ENCODE measurements at regions not wholly inside any gene's neighbourhood (a gene's known extent, or its start where the extent isn't known, plus 50 kb on each side); places are given as distances from the start of the nearest gene placed in this dataset.

GRCh38 chr10:10295537-10295936, 722.1 kb upstream of the CELF2 start:
- H3K27me3 ChIP-seq (ENCODE audit: control insufficient read depth in 3 of 3, insufficient read depth in 3 of 3, low read depth in 1 of 3, low read length in 3 of 3) = no peaks in the 10 kb centered on the region
- H3K23ac ChIP-seq (ENCODE audit: low read depth, low read length, poor library complexity) = no peak overlapping the region
- no peak overlapping the region for H2BK120ac ChIP-seq (ENCODE audit: low read depth, low read length)
- H4K91ac ChIP-seq (ENCODE audit: low read depth, low read length, poor library complexity) = no peak overlapping the region
- H3K4ac ChIP-seq (ENCODE audit: low read length) = no peak overlapping the region
- H3K9ac ChIP-seq (ENCODE audit: low read depth, low read length, poor library complexity) = peak overlapping the region; percentile 33
- H3K9me3 ChIP-seq (replicated peaks in 1 of 2; ENCODE audit: control insufficient read depth in 2 of 2, insufficient read depth in 1 of 2, low read depth in 1 of 2, low read length in 2 of 2) = no peaks in the 10 kb centered on the region
- no peak overlapping the region for H2BK12ac ChIP-seq (ENCODE audit: low read length)
- peak overlapping the region; percentile 7 for H2BK5ac ChIP-seq (ENCODE audit: low read length)
- H3K4me3 ChIP-seq (ENCODE audit: low read length in 2 of 2) = no peak overlapping the region
- H2BK15ac ChIP-seq (ENCODE audit: low read length) = no peak overlapping the region
- H3K27ac ChIP-seq (replicated peaks; ENCODE audit: low read length) = peak overlapping the region; percentile 60
- H3K18ac ChIP-seq (ENCODE audit: low read length) = peak overlapping the region; percentile 49
- H4K8ac ChIP-seq (ENCODE audit: low read depth, low read length) = no peak overlapping the region
- H2AK5ac ChIP-seq (ENCODE audit: low read depth, low read length) = peak overlapping the region; percentile 80
- no peaks in the 10 kb centered on the region for H3K79me1 ChIP-seq (ENCODE audit: low read depth, low read length)
- DNase-seq (ENCODE audit: low spot score) = no peak
- H3K4me2 ChIP-seq (ENCODE audit: insufficient read depth, low read length, poor library complexity, severe bottlenecking) = no peak overlapping the region
- H3K4me1 ChIP-seq (ENCODE audit: control insufficient read depth in 2 of 2, insufficient read depth in 1 of 2, low read depth in 1 of 2, low read length in 2 of 2) = peaks cover 10 to 19% of the 10 kb centered on the region in 2 donors
- WGBS, 2 donors (ENCODE audit: extremely low coverage in 2 of 2, insufficient read length in 2 of 2, insufficient replicate concordance in 1 of 2) = no CpG with 5 or more reads among the region's 10 CpGs
- H3K14ac ChIP-seq (ENCODE audit: low read length) = no peak overlapping the region
- no peaks in the 10 kb centered on the region for H3K36me3 ChIP-seq (replicated peaks in 1 of 2; ENCODE audit: control insufficient read depth in 2 of 2, insufficient read depth in 2 of 2, low read length in 2 of 2)
- peak overlapping the region; percentile 21 for H2AFZ ChIP-seq (ENCODE audit: low read length)

DNA sequence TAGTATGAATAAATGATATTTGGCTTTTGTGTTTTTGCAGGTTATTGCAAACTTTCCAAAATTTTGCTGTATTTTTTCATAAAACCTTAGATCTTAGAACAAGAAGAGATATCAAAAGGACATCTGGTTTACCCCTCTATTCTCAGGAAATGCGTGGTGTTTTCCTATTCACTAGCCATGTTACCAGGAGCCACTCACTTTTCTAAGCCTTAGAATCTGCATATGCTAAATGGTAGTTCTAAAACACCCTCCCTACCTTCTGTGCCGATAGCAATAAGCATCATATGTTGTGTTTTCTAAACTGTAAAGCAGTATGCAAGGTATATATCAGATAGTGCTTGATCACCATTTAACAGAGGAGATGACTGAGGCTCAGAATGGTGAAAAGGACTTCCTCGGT, 715.0 kb upstream of the CELF2 start:
- Histone ChIP-seq H2BK12ac (ENCODE audit: low read length) (no peak overlapping the region), H3K18ac (ENCODE audit: low read length) (no peak overlapping the region), H3K14ac (ENCODE audit: low read length) (no peak overlapping the region), H3K4me1 (ENCODE audit: control insufficient read depth in 2 of 2, insufficient read depth in 1 of 2, low read depth in 1 of 2, low read length in 2 of 2) (peaks cover 0 to 4% of the 10 kb centered on the region in 2 donors), H4K91ac (ENCODE audit: low read depth, low read length, poor library complexity) (no peak overlapping the region), H2BK120ac (ENCODE audit: low read depth, low read length) (no peak overlapping the region), H3K27ac (replicated peaks; ENCODE audit: low read length) (no peak overlapping the region), H3K9ac (ENCODE audit: low read depth, low read length, poor library complexity) (no peak overlapping the region), H3K27me3 (ENCODE audit: control insufficient read depth in 3 of 3, insufficient read depth in 3 of 3, low read depth in 1 of 3, low read length in 3 of 3) (no peaks in the 10 kb centered on the region), H2AFZ (ENCODE audit: low read length) (no peak overlapping the region), H2AK5ac (ENCODE audit: low read depth, low read length) (no peak overlapping the region), H3K9me3 (replicated peaks in 1 of 2; ENCODE audit: control insufficient read depth in 2 of 2, insufficient read depth in 1 of 2, low read depth in 1 of 2, low read length in 2 of 2) (no peaks in the 10 kb centered on the region), H3K4me2 (ENCODE audit: insufficient read depth, low read length, poor library complexity, severe bottlenecking) (no peak overlapping the region), H3K4me3 (ENCODE audit: low read length in 2 of 2) (no peak overlapping the region), H3K4ac (ENCODE audit: low read length) (no peak overlapping the region), H3K23ac (ENCODE audit: low read depth, low read length, poor library complexity) (no peak overlapping the region), H2BK5ac (ENCODE audit: low read length) (no peak overlapping the region), H3K79me1 (ENCODE audit: low read depth, low read length) (no peaks in the 10 kb centered on the region), H2BK15ac (ENCODE audit: low read length) (no peak overlapping the region), H3K36me3 (replicated peaks in 1 of 2; ENCODE audit: control insufficient read depth in 2 of 2, insufficient read depth in 2 of 2, low read length in 2 of 2) (no peaks in the 10 kb centered on the region), H4K8ac (ENCODE audit: low read depth, low read length) (no peak overlapping the region)
- WGBS, 2 donors (ENCODE audit: extremely low coverage in 2 of 2, insufficient read length in 2 of 2, insufficient replicate concordance in 1 of 2) = no CpG with 5 or more reads among the region's 3 CpGs
- DNase-seq (ENCODE audit: low spot score) = no peak

GRCh38 chr10:10307036-10307435, 710.6 kb upstream of the CELF2 start:
- H3K27ac ChIP-seq (replicated peaks; ENCODE audit: low read length) = no peak overlapping the region
- no peak overlapping the region for H3K4me2 ChIP-seq (ENCODE audit: insufficient read depth, low read length, poor library complexity, severe bottlenecking)
- no peaks in the 10 kb centered on the region for H3K36me3 ChIP-seq (replicated peaks in 1 of 2; ENCODE audit: control insufficient read depth in 2 of 2, insufficient read depth in 2 of 2, low read length in 2 of 2)
- peak overlapping the region; percentile 26 for H4K91ac ChIP-seq (ENCODE audit: low read depth, low read length, poor library complexity)
- H3K18ac ChIP-seq (ENCODE audit: low read length) = no peak overlapping the region
- H4K8ac ChIP-seq (ENCODE audit: low read depth, low read length) = no peak overlapping the region
- no peak overlapping the region for H2AK5ac ChIP-seq (ENCODE audit: low read depth, low read length)
- WGBS, 2 donors (ENCODE audit: extremely low coverage in 2 of 2, insufficient read length in 2 of 2, insufficient replicate concordance in 1 of 2) = no CpG with 5 or more reads among the region's 5 CpGs
- H2BK15ac ChIP-seq (ENCODE audit: low read length) = no peak overlapping the region
- DNase-seq (ENCODE audit: low spot score) = no peak
- no peaks in the 10 kb centered on the region for H3K79me1 ChIP-seq (ENCODE audit: low read depth, low read length)
- H2BK120ac ChIP-seq (ENCODE audit: low read depth, low read length) = no peak overlapping the region
- no peak overlapping the region for H3K4me3 ChIP-seq (ENCODE audit: low read length in 2 of 2)
- peak overlapping the region; percentile 63 for H2BK12ac ChIP-seq (ENCODE audit: low read length)
- no peaks in the 10 kb centered on the region for H3K27me3 ChIP-seq (ENCODE audit: control insufficient read depth in 3 of 3, insufficient read depth in 3 of 3, low read depth in 1 of 3, low read length in 3 of 3)
- no peak overlapping the region for H3K23ac ChIP-seq (ENCODE audit: low read depth, low read length, poor library complexity)
- peak overlapping the region; percentile 85 for H3K14ac ChIP-seq (ENCODE audit: low read length)
- H2BK5ac ChIP-seq (ENCODE audit: low read length) = no peak overlapping the region
- H2AFZ ChIP-seq (ENCODE audit: low read length) = peak overlapping the region; percentile 34
- H3K4ac ChIP-seq (ENCODE audit: low read length) = no peak overlapping the region
- H3K9me3 ChIP-seq (replicated peaks in 1 of 2; ENCODE audit: control insufficient read depth in 2 of 2, insufficient read depth in 1 of 2, low read depth in 1 of 2, low read length in 2 of 2) = no peaks in the 10 kb centered on the region
- H3K4me1 ChIP-seq (ENCODE audit: control insufficient read depth in 2 of 2, insufficient read depth in 1 of 2, low read depth in 1 of 2, low read length in 2 of 2) = peaks cover 4 to 6% of the 10 kb centered on the region in 2 donors
- H3K9ac ChIP-seq (ENCODE audit: low read depth, low read length, poor library complexity) = no peak overlapping the region

GRCh38 chr10:10307551-10307950, 710.1 kb upstream of the CELF2 start:
- no CpG with 5 or more reads among the region's 3 CpGs for WGBS, 2 donors (ENCODE audit: extremely low coverage in 2 of 2, insufficient read length in 2 of 2, insufficient replicate concordance in 1 of 2)
- H2AK5ac ChIP-seq (ENCODE audit: low read depth, low read length) = no peak overlapping the region
- no peak overlapping the region for H2BK12ac ChIP-seq (ENCODE audit: low read length)
- no peak overlapping the region for H3K23ac ChIP-seq (ENCODE audit: low read depth, low read length, poor library complexity)
- no peak overlapping the region for H2BK5ac ChIP-seq (ENCODE audit: low read length)
- peaks cover 4 to 6% of the 10 kb centered on the region in 2 donors for H3K4me1 ChIP-seq (ENCODE audit: control insufficient read depth in 2 of 2, insufficient read depth in 1 of 2, low read depth in 1 of 2, low read length in 2 of 2)
- H3K4me3 ChIP-seq (ENCODE audit: low read length in 2 of 2) = no peak overlapping the region
- H3K4ac ChIP-seq (ENCODE audit: low read length) = no peak overlapping the region
- no peak overlapping the region for H2BK15ac ChIP-seq (ENCODE audit: low read length)
- no peak overlapping the region for H3K4me2 ChIP-seq (ENCODE audit: insufficient read depth, low read length, poor library complexity, severe bottlenecking)
- H4K91ac ChIP-seq (ENCODE audit: low read depth, low read length, poor library complexity) = no peak overlapping the region
- peak overlapping the region; percentile 34 for H2AFZ ChIP-seq (ENCODE audit: low read length)
- H4K8ac ChIP-seq (ENCODE audit: low read depth, low read length) = no peak overlapping the region
- DNase-seq (ENCODE audit: low spot score) = no peak
- no peak overlapping the region for H3K9ac ChIP-seq (ENCODE audit: low read depth, low read length, poor library complexity)
- H3K36me3 ChIP-seq (replicated peaks in 1 of 2; ENCODE audit: control insufficient read depth in 2 of 2, insufficient read depth in 2 of 2, low read length in 2 of 2) = no peaks in the 10 kb centered on the region
- H3K79me1 ChIP-seq (ENCODE audit: low read depth, low read length) = no peaks in the 10 kb centered on the region
- no peak overlapping the region for H3K18ac ChIP-seq (ENCODE audit: low read length)
- no peaks in the 10 kb centered on the region for H3K27me3 ChIP-seq (ENCODE audit: control insufficient read depth in 3 of 3, insufficient read depth in 3 of 3, low read depth in 1 of 3, low read length in 3 of 3)
- H3K27ac ChIP-seq (replicated peaks; ENCODE audit: low read length) = no peak overlapping the region
- no peaks in the 10 kb centered on the region for H3K9me3 ChIP-seq (replicated peaks in 1 of 2; ENCODE audit: control insufficient read depth in 2 of 2, insufficient read depth in 1 of 2, low read depth in 1 of 2, low read length in 2 of 2)
- H2BK120ac ChIP-seq (ENCODE audit: low read depth, low read length) = no peak overlapping the region
- H3K14ac ChIP-seq (ENCODE audit: low read length) = peak overlapping the region; percentile 85

Measured in neuronal stem cell (in vitro differentiated cells).